HG02943 (cell line): ENCODE measurements at regions not wholly inside any gene's neighbourhood (a gene's known extent, or its start where the extent isn't known, plus 50 kb on each side); places are given as distances from the start of the nearest gene placed in this dataset.

ENCODE experiments used
- ATAC-seq: cut with Tn5 transposase; IDR thresholded peaks from one replicate; pipeline ENCODE4 v1.9.1; 2021; ENCODE audit warnings: mild to moderate bottlenecking, low read depth, moderate library complexity; ENCODE audit not compliant: unreplicated experiment

DNA sequence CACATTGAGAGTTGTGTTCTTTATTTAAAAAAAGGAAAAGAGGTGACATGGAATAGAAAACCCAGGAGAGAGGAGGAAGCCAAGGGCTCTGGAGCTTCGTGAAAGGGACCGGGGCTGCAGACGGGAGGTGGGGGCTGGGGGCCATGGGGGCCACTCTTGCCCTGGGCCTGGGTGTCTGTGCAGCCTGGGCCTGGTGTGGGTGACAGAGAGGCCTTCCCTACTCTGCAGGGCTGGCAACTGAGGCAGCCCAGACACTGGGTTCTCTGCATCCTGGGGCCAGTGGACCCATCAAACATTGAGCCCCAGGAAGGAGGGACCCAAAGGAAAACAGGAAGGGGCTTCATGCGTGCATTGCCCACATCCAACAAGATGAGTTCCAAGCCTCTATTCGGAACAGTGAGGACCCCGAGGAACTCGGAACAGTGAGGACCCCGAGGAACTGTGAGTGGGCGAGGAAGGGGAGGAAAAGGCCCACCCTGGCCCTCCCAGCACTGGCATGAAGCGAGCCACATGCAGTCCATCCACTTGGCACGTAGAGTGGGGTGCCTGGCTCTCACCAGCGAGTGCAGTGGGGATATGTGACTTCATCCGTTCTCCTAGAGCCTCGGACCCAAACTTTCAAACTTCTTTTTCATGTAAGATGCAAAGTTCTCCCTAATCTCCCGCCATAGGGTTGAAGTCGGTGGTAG, 1121.6 kb downstream of the BRD1 start:
- ATAC-seq: no peak

DNA sequence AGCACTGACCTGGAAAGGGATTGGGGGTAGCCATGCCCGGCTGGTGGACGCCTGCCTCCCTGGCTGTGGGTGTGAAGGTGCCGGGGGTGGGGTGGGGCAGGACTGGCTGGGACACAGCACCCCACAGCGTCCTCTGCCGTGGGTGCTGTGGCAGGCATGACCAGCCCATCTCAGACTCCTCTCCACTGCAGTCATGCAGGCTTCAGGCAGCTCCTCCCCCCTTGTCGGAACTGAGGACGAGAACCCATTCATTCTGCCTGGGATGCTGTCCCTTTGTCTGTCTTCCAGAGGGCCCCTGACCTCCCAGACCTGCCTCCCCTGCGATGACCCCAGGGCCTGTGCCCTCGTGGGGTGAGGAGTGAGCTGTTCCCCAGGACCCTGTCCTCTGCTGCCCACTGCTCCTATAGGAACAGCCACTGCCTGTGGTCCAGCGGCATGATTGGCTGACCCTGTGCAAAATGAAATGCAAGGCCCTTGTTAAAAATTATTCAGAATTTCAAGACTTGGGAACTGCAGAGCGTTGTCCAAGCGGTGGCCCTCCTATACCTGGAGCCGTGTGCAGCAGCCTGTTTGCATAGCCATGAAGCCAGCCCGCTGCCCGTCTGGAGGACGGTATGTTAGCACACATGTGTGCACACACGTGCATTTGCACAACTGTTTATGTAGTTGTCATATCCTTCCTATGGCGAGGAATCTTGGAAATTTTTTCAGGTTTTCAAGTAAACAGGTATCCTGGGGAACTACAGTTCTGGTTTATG, 1122.3 kb downstream of the BRD1 start:
- no peak for ATAC-seq

DNA sequence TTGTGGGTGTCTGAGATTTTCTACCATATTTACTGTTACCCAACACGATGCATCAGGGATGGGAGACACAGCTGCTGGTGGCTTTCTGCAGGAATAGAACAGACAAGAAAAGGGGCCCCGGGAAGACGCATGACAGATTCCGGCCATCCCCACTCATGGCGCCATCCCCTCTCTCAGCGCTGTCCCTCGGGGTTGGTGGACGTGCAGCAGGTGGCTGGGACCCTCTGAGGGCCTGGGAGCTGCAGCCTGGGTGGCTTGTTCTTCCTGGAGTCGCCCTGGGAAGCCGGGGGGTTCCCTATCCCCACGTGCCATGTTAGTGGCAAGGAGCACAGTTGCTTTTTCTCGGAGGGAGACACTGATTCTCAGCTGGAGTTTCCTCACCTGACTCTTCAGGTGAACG, 1123.3 kb downstream of the BRD1 start:
- ATAC-seq: no peak

DNA sequence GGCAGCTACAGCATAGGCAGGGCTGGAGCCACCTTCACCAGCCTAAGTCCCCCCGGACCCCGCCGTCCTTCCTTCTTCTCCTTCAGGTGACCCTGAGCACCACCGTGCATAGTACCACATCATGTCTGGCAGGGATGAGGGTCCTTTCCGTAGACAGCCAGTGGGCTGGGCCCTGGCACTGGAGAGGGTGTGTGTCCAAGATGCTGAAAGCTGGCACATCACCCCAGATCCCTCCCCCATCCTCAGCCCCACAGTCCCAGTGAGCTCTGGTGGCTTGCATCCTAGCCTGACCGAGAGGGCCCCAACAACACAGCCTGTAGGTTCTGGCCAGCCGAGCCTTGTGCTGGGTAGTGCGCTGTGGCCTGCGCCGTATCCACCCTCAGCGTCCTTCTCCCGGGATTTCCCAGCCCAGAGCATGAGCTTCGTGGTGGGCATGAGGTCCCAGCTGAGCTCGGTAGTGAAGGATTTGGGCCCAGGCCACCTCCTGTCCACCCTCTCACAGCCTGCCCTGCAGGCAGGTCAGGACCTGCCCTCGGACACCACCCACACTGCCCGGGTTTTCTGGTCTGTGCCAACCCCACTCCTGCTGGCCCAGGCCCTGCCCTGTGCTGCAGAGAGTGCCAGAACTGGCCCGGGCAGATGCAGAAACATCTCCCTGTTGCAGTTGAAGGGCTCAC, 1124.3 kb downstream of the BRD1 start:
- ATAC-seq: no peak

DNA sequence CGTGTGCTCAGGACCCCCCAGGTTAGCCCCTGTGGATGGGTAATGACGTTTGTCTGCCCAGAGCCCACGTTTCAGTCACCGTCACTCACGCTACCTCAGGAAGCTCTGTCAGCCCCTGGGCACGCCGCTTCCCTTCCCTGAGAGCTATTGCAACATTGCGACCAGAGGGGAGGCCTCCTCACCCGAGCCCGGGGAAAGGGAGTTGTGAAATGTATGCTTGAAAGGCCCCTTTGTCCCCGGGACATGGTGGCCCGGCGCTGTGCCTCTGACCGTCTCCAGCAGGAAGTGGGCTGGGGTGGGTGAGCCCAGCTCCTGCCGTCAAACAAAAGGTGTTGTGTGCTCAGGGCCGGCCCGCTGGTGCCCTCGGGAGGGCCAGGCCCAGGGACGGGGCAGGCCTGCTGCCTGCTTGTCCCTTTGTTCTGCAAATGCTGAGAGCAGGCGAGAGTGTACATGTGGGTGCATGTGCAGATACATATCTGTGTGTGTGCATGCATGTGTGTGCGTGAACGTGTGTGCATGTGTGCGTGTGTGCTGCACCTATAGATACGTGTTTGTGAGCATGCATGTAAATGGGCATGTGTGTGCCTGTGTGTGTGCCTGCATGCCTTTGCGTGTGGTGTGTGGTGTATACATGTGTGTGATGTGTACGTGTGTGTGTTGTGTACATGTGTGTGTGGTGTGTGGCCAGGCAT, 1125.0 kb downstream of the BRD1 start:
- no peak for ATAC-seq

DNA sequence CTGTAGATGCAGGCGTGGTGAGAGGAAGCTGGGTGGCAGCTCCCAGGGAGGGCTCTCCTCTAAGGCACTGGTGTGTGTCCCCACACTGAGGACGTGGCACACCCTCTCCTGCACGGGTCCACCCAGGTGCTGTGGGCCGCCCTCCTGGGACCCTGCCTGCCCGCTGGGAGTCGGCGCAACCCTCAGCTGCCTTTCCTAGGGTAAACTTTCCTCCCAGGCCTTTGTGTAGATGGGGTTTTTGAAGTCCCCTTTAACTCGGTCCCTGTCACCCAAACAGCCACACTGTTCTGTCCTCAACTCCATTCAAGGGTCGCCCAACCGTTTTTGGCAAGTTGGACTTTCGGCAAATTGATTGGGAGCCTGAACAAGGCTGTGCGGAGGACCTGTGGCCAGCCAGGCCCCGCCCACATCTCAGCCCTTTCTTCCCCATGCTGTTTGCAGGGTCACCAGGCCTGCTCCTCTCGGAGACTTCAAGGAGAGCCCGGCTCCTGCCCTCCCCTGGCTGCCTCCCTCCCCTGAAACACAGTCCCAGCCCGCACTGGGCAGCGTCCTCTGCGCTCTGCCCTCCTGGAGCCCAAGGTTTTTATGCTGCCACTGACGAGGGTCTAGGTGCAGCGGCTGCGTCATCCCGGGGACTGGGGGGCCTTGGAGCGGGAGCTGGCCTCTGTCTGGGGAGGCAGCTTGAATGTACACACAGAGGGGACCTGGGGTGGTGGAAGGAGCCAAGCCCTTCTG, 1126.2 kb downstream of the BRD1 start:
- no peak for ATAC-seq

DNA sequence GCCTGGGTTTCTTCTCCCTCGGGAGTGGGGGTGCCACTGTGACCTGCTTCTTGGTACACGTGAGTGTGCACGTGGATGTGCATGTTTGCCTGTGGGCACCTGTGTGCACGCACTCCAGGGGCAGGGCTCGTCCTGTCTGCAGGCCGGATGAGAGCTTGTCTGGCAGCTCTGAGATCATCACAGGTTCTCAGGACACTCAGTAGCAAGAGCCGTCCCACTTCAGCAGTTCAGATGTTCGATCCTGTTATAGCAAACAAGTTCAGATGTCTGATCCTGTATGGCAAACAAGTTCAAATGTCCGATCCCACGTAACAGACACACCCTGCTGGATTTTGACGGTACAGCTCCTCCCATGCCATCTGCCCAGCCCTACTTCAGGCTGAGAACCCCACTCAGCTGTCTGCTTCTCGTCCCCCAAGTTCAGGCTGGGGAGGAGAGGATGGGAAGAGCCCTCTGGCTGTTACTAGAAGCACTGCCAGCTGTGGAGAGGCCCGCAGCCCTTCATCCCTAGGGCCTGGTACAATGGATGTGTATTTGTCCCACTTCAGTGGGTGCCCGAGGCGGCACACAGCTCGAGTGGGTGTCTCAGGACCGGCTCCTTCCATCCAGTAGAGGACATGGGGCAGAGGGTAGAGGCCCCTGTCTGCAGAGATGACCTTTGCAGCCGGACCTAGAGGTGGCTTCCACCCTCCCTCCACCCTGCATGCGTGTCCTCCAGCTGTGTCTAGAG, 1126.9 kb downstream of the BRD1 start:
- no peak for ATAC-seq

DNA sequence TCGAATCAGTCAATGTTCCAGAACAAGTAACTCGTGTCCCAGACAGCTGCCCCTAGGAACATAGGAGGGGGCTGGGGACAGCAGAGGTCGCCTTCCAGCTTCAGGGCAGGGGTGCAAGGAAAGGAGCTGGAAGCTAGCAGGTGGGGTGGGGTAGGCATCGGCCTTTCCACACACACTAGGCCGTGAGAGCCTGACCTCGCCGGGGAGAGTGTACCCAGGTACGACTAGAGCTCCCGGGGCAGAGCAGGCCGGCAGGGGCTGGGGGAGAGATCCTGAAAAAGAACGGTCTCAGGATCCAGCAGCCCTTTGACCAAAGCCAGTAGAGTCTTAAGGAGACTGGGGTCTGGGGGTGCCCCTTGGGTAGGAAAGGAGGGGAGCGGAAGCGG, 1127.5 kb downstream of the BRD1 start:
- ATAC-seq: no peak

DNA sequence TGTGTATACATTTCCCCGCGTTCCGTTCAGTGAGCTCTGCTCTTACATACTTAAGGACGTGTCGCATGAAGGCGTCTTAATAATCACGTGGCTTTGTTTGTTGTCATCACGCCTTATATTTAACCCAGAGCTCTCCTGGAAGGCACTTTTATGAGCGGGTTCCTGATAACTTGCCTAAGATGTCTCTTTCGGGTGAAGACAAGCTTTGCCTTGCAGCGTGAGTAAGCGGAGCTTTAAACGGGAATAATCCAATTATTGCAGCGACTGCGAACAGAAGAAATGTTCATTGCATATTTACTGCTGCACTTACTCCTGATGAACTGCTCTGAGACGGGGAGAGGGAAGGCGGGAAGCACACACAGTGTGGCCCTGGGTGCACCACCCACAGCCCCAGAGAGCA, 1128.2 kb downstream of the BRD1 start:
- ATAC-seq: no peak

DNA sequence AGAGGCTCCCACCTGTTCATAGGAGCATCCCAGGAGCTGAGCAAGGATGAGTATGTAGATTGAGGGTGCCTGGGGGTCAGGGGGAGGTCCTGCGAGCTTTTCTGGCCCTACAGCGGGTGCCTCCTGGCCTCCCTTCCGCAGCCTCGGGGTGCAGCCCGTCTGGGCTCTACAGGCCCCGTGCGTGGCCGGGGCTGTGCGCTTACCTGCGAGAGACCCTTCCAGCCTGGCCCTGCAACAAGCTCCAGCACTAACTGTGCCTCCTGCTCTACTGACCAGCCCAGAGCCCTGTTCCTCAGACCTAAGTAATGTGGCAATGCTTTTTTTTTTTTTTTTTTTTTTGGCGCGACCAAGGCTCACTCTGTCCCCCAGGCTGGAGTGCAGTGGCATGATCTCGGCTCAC, 1129.1 kb downstream of the BRD1 start:
- ATAC-seq: no peak

DNA sequence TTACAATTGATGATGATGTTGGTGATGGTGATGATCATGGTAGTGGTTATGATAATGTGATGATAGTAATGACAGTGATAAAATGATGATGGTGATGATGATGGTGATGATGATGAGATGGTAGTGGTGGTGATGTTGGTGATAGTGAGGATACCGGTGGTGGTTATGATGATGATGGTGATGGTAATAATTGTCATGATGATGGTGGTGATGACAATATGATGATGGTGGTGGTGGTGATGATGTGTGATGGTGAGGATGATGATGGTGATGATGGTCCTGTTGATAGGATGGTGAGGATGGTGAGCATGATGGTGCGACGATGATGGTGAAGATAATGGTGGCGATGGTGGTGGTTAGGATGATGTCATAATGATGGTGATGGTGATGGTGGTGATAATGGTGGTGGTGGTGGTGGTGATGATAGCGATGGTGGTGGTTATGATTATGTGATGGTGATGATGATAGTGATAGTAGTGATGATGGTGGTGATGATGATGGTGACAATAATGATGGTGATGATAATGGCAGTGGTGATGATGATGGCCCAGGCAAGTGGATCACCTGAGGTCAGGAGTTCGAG, 1129.9 kb downstream of the BRD1 start:
- ATAC-seq: no peak

DNA sequence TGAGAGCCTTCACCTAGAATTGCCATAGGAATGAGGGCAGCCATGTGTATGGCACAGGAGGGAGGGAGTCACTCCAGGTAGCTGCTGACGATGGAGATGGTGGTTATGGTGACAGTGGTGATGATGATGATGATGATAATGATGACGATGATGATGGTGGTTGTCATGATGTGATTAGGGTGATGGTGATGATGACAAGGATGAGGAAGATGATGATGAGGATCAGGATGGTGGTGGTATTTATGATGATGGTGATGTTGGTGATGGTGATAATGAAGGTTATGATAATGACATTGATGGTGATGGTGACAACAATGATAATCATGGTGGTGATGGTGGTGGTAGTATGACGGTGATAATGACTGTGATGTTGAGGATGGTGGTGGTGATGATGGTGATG, 1130.5 kb downstream of the BRD1 start:
- no peak for ATAC-seq

DNA sequence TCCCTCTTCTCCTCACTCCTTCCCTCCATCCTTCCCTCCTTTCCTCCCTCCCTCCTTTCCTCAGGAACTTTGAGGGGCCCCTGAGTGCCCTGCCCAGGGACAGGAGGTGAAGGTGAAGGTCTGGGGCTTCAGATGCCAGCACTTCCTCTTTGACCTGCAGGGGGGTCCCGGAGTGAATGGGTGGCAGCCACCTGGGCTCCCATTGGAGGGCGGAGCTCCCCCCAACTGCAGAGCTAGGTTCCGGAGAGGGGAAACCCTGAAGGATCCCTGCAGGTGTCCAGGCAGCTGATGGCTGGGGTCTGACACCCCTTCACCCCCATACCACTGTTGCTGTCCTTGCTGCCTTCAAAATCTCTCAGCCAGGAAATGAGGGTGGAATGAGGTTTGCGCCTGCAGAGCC, 1131.3 kb downstream of the BRD1 start:
- no peak for ATAC-seq

DNA sequence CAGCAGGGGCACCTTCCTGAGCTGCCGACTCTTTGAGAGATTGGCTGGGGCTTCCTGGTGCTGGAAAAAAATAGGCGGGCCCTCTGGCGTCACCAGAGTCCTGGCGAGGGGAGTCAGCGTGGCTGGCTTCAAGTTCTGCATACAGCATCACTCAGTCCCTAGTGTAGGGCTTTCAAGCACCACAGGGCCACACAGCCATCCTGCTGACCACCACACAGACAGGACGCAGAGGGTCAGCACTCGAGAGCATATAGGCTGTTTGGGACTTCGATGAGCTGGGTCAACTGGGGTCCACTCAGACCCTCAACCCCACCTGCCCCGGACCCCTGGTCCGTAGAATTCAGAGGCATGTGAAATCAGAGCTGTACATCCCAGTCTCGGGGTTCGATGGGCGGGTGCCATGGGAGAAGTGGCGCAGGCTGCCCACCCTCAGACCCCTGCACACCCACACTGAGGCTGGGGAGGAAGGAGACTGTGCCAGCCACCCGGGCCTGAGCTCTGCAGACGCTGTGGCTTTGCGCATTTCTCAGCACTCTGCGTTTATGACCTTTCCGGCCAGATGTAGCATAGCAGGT, 1131.9 kb downstream of the BRD1 start:
- no peak for ATAC-seq

DNA sequence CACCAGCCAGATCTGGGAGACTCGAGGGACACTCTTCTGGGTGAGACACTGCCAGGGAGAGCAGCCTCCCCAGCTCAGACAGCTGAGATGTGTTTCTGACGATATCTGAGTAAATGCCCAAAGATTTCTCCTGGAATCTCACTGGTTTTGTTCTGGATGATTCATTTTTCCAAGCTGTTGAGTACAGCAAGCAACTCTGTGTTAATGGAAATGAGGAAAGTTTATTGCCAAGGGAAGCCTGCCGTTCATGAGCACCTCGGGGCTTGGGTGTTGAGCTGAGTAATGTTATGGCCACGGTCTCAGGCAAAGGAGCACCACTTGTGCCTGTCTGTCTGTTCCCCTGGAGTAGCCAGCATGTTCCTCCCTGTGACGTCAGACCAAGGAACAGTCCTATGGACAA, 1132.4 kb downstream of the BRD1 start:
- ATAC-seq: no peak

DNA sequence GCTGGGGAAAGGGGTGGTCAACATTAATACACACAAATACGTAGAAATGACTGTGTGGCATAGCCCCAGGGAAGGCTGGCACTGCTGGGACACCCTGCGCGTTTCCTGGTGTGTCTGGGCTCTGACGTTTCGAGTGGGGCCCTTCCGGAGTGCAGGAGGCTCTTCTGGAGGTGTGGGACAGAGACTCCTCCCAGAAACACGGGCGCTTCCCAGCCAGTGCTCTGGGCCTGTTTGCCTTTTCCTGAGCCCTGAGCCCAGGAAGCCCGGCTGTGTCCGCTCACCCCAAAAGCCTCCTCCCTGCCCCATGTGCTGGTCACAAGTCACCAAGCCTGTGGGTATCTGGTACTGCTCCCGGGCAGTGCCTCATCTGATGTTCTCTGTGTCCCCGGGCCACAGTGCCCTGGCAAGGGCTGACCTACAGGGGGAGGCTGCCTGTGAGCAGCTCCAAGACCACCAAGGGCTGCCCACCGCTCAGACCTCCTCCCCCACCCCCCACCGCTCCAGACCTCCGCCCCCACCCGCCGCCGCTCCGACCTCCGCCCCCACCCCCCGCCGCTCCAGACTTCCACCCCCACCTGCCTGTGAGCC, 1133.3 kb downstream of the BRD1 start:
- no peak for ATAC-seq

DNA sequence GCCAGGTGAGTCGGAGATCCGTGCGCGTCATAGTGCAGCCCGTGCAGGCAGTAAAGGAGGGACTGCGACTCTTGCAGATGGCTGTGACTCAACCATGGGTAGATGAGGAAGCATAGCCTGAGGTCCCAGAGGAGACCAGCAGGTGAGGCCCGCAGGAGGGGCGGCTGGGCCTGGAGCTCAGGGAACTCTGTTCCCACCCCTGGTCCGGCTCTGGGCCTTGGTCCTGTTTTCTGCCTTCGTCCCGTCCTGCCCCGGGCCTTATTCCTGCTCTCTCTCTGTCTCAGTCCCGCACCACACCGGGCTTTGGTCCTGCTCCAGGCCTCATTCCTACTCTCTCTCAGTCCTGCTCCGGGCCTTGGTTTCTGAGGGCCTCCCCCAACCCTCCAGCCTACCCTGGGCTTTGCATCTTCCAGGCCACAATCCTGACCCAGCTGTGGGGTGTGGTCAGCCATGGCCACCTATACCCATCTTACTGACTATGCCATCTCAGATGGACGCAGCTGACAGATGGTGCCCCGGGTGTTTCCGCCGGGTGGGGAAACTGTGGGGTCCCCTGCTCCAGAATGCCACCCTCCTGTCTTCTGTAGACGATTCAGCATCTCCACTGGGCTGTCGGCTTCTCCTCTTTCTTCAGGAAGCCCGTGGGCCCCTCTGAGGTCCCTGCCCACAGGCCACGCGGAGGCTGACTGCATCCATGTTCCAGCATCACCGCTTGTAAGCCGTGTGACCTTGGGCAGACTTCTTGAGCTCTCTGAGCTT, 1134.1 kb downstream of the BRD1 start:
- no peak for ATAC-seq

DNA sequence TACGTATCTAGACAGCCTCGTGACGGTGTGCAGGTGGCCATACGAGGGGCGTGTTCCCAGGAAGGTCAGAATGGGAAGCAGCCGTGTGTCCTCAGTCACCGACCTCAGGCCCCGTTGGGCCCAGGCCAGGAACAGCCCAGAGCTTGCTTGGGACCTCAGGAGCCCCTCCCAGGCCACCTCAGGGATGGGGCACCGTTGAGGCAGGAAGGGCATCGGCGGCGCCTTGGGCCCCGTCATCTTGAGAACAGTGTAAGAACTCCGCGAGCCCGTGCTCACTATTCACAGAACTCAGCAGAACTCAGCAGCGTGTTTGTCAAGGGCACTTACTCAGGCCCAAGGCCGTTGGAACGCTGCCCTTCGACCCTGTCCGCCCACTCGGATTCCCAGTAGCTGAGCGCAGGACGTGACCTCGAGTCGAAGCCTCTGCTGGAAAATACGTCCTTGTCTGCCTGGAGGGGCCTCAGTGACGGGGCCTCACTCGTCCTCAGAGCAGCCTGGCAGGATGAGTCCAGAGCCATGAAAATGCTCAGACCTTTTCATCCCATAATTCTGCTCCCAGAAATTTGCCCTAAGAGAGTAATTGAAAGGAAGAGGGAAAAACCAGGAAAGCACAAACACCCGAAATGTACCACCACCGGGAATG, 1134.8 kb downstream of the BRD1 start:
- ATAC-seq: no peak
